OCI-LY7 (cell line): ENCODE measurements at regions not wholly inside any gene's neighbourhood (a gene's known extent, or its start where the extent isn't known, plus 50 kb on each side); places are given as distances from the start of the nearest gene placed in this dataset.

Experiments used
- BruUV-seq: library from RNA; stranded (reverse); fragments of 400-500 nt; replicated peaks from 2 replicates; lab custom pipeline; 2021; lab: Mats Ljungman, UMichigan
- CTCF ChIA-PET: fragments of 300-600 bp; sonication (Branson Sonifier 250); formaldehyde crosslinking; loops from one replicate; lab custom pipeline; 2022; ENCODE audit warnings: antibody characterized with exemption; ENCODE audit not compliant: unreplicated experiment; lab: Charles Lee
- POLR2A ChIA-PET: fragments of 300-600 bp; sonication (Branson Sonifier 250); formaldehyde crosslinking; loops from one replicate; lab custom pipeline; 2022; ENCODE audit warnings: antibody characterized with exemption; lab: Charles Lee
- DNase-seq: peaks from one replicate; pipeline ENCODE4 v3.0.0-alpha.2; 2015; ENCODE audit warnings: low spot score
- H2AFZ ChIP-seq: fragments of 200-600 bp; sonication (generic), shearing (Covaris generic); 2 replicates; pipeline ENCODE4 v1.6.1; 2014; ENCODE audit warnings: mild to moderate bottlenecking, antibody characterized with exemption, low read length, moderate library complexity
- H3K27ac ChIP-seq: fragments of 200-600 bp; sonication (generic); 2 replicates; pipeline ENCODE4 v1.5.1; 2014; ENCODE audit warnings: mixed run types, low read depth, mild to moderate bottlenecking, moderate library complexity, low read length, inconsistent platforms; ENCODE audit not compliant: poor library complexity, severe bottlenecking
- H3K36me3 ChIP-seq: fragments of 200-600 bp; sonication (generic); 2 replicates; pipeline ENCODE4 v1.6.1; 2014; ENCODE audit warnings: mild to moderate bottlenecking, antibody characterized with exemption, low read length, moderate library complexity, mixed read lengths; ENCODE audit not compliant: insufficient read depth
- H3K4me1 ChIP-seq: fragments of 200-600 bp; sonication (generic); 2 replicates; pipeline ENCODE4 v1.5.1; 2014; ENCODE audit warnings: mild to moderate bottlenecking, low read length; ENCODE audit not compliant: insufficient read depth, poor library complexity, severe bottlenecking
- H3K4me2 ChIP-seq: fragments of 200-600 bp; sonication (generic); 2 replicates; pipeline ENCODE4 v1.6.1; 2014; ENCODE audit warnings: mild to moderate bottlenecking, low read length
- H3K4me3 ChIP-seq: fragments of 200-600 bp; sonication (generic); 2 replicates; pipeline ENCODE4 v1.5.1; 2014; ENCODE audit warnings: mild to moderate bottlenecking, low read depth, low read length; ENCODE audit not compliant: poor library complexity, severe bottlenecking
- H3K79me2 ChIP-seq: fragments of 200-600 bp; sonication (generic); 2 replicates; pipeline ENCODE4 v1.6.1; 2016; ENCODE audit warnings: low read depth, mild to moderate bottlenecking, low read length, moderate library complexity, mixed read lengths; ENCODE audit not compliant: insufficient read depth
- H3K9me2 ChIP-seq: fragments of 200-600 bp; sonication (generic); 2 replicates; pipeline ENCODE4 v1.6.1; 2016; ENCODE audit warnings: mild to moderate bottlenecking, low read length, mixed read lengths; ENCODE audit not compliant: insufficient read depth
- H3K9me3 ChIP-seq: fragments of 200-600 bp; sonication (generic); 2 replicates; pipeline ENCODE4 v1.6.1; 2014; ENCODE audit warnings: mild to moderate bottlenecking, mixed run types, low read length, mixed read lengths
- H4K20me1 ChIP-seq: fragments of 200-600 bp; sonication (generic); 2 replicates; pipeline ENCODE4 v1.6.1; 2014; ENCODE audit warnings: mild to moderate bottlenecking, antibody characterized with exemption, low read length, moderate library complexity, mixed read lengths; ENCODE audit not compliant: insufficient read depth
- CTCF ChIP-seq: fragments of 200-600 bp; sonication (generic); conservative IDR thresholded peaks from 2 replicates; pipeline ENCODE4 v1.5.1; 2014; ENCODE audit warnings: mild to moderate bottlenecking, antibody characterized with exemption, low read length, moderate library complexity, mixed read lengths
- EZH2phosphoT487 ChIP-seq: fragments of 200-600 bp; sonication (generic); IDR thresholded peaks from 2 replicates; pipeline ENCODE4 v1.6.1; 2018; ENCODE audit warnings: low read depth, borderline replicate concordance, mild to moderate bottlenecking, mixed run types, antibody characterized with exemption, low read length, moderate library complexity, mixed read lengths
- intact Hi-C: fragments of 100-400 bp; cut with micrococcal nuclease; formaldehyde crosslinking; loops from one replicate; pipeline ENCODE4 v1.10.0; 2022; ENCODE audit not compliant: unreplicated experiment

- H2AFZ ChIP-seq: no peak overlapping the region
- TF ChIP-seq EZH2phosphoT487: no peak
- TF ChIP-seq CTCF: no peak
- H3K36me3 ChIP-seq: no peaks in the 10 kb centered on the region
- ChIA-PET POLR2A (interaction anchor here (1.4 kb wide), 1 partner anchor 9 kb away, joined by 4 read pairs; no protein-coding TSS in a partner anchor), CTCF (interaction anchor here (0.8 to 0.9 kb wide), 2 partner anchors 24 to 28 kb away, joined by 3 to 6 read pairs; no protein-coding TSS in a partner anchor)
- BruUV-seq: no TSS peak
- H3K4me2 ChIP-seq: 0 out of 2 replicates have a peak overlapping the region, but pooled peaks have one; percentile 6
- H3K27ac ChIP-seq: no peak overlapping the region
- no peaks in the 10 kb centered on the region for H3K79me2 ChIP-seq
- DNase-seq: no peak
- peaks cover 60% of the 10 kb centered on the region for H3K4me1 ChIP-seq
- intact Hi-C loops: no loop called here
- H3K9me3 ChIP-seq: no peaks in the 10 kb centered on the region
- H3K9me2 ChIP-seq: no peaks in the 10 kb centered on the region
- H3K4me3 ChIP-seq: no peak overlapping the region
- no peaks in the 10 kb centered on the region for H4K20me1 ChIP-seq
These were observed 140.7 kb downstream of the KLF13 start for GRCh38 chr15:31467361-31467760.

GRCh38 chr15:31468911-31469785 lies 142.5 kb downstream of the KLF13 start:
- no peak for TF ChIP-seq EZH2phosphoT487
- no peak for TF ChIP-seq CTCF
- H3K9me2 ChIP-seq: no peaks in the 10 kb centered on the region
- peaks cover 60% of the 10 kb centered on the region for H3K4me1 ChIP-seq
- H3K79me2 ChIP-seq: no peaks in the 10 kb centered on the region
- intact Hi-C loops: no loop called here
- no peaks in the 10 kb centered on the region for H3K36me3 ChIP-seq
- no peak for DNase-seq
- H3K4me2 ChIP-seq: no peak overlapping the region
- BruUV-seq: no TSS peak
- ChIA-PET CTCF (no interaction called here), POLR2A (interaction anchor here (0.7 to 2.6 kb wide), 3 partner anchors 8 to 19 kb away, joined by 3 to 6 read pairs (median 4); no protein-coding TSS in a partner anchor)
- H3K27ac ChIP-seq: no peak overlapping the region
- H3K9me3 ChIP-seq: no peaks in the 10 kb centered on the region
- no peaks in the 10 kb centered on the region for H4K20me1 ChIP-seq
- H2AFZ ChIP-seq: no peak overlapping the region
- no peak overlapping the region for H3K4me3 ChIP-seq
